ENCODE measurements at regions not wholly inside any gene's neighbourhood (a gene's known extent, or its start where the extent isn't known, plus 50 kb on each side); places are given as distances from the start of the nearest gene placed in this dataset.

- Histone ChIP-seq H4K20me1 (ENCODE audit: insufficient read depth) (no peaks in the 10 kb centered on the region), H3K4me3 (IDR thresholded peaks at IDR 0.05; ENCODE audit: insufficient read depth, low read depth, low read length) (no peak overlapping the region), H3K9ac (no peak overlapping the region), H3K79me2 (ENCODE audit: insufficient read depth, low read depth) (no peaks in the 10 kb centered on the region), H3K4me1 (ENCODE audit: low read depth, poor library complexity, severe bottlenecking) (no peaks in the 10 kb centered on the region), H3K27ac (no peak overlapping the region), H3K27me3 (ENCODE audit: insufficient read depth, low read depth) (no peaks in the 10 kb centered on the region), H3K36me3 (ENCODE audit: insufficient read depth) (no peaks in the 10 kb centered on the region), H2AFZ (ENCODE audit: low read depth) (no peak overlapping the region), H3K4me2 (no peak overlapping the region)
- TF ChIP-seq, protein P1, sequence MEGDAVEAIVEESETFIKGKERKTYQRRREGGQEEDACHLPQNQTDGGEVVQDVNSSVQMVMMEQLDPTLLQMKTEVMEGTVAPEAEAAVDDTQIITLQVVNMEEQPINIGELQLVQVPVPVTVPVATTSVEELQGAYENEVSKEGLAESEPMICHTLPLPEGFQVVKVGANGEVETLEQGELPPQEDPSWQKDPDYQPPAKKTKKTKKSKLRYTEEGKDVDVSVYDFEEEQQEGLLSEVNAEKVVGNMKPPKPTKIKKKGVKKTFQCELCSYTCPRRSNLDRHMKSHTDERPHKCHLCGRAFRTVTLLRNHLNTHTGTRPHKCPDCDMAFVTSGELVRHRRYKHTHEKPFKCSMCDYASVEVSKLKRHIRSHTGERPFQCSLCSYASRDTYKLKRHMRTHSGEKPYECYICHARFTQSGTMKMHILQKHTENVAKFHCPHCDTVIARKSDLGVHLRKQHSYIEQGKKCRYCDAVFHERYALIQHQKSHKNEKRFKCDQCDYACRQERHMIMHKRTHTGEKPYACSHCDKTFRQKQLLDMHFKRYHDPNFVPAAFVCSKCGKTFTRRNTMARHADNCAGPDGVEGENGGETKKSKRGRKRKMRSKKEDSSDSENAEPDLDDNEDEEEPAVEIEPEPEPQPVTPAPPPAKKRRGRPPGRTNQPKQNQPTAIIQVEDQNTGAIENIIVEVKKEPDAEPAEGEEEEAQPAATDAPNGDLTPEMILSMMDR (conservative IDR thresholded peaks at IDR 0.05; ENCODE audit: low read depth, low read length): no peak
These were observed 807.2 kb downstream of the SLC16A7 start for GRCh38 chr12:60402996-60403395.

GRCh38 chr12:60415351-60415750 is 819.5 kb downstream of the SLC16A7 start:
- Histone ChIP-seq H4K20me1 (ENCODE audit: insufficient read depth) (no peaks in the 10 kb centered on the region), H3K79me2 (ENCODE audit: insufficient read depth, low read depth) (no peaks in the 10 kb centered on the region), H3K27me3 (ENCODE audit: insufficient read depth, low read depth) (no peaks in the 10 kb centered on the region), H3K27ac (no peak overlapping the region), H3K4me2 (no peak overlapping the region), H3K4me1 (ENCODE audit: low read depth, poor library complexity, severe bottlenecking) (no peaks in the 10 kb centered on the region), H3K36me3 (ENCODE audit: insufficient read depth) (no peaks in the 10 kb centered on the region), H2AFZ (ENCODE audit: low read depth) (no peak overlapping the region), H3K9ac (no peak overlapping the region), H3K4me3 (IDR thresholded peaks at IDR 0.05; ENCODE audit: insufficient read depth, low read depth, low read length) (no peak overlapping the region)
- TF ChIP-seq, protein P1 (conservative IDR thresholded peaks at IDR 0.05; ENCODE audit: low read depth, low read length): no peak

GRCh38 chr12:60419986-60420385 is 824.2 kb downstream of the SLC16A7 start:
- H3K27me3 ChIP-seq (ENCODE audit: insufficient read depth, low read depth): no peaks in the 10 kb centered on the region
- H3K4me2 ChIP-seq: no peak overlapping the region
- H2AFZ ChIP-seq (ENCODE audit: low read depth): no peak overlapping the region
- H4K20me1 ChIP-seq (ENCODE audit: insufficient read depth): no peaks in the 10 kb centered on the region
- H3K4me3 ChIP-seq (IDR thresholded peaks at IDR 0.05; ENCODE audit: insufficient read depth, low read depth, low read length): no peak overlapping the region
- H3K79me2 ChIP-seq (ENCODE audit: insufficient read depth, low read depth): no peaks in the 10 kb centered on the region
- H3K4me1 ChIP-seq (ENCODE audit: low read depth, poor library complexity, severe bottlenecking): no peaks in the 10 kb centered on the region
- H3K36me3 ChIP-seq (ENCODE audit: insufficient read depth): no peaks in the 10 kb centered on the region
- TF ChIP-seq, protein P1 (conservative IDR thresholded peaks at IDR 0.05; ENCODE audit: low read depth, low read length): no peak
- no peak overlapping the region for H3K27ac ChIP-seq
- H3K9ac ChIP-seq: no peak overlapping the region

DNA sequence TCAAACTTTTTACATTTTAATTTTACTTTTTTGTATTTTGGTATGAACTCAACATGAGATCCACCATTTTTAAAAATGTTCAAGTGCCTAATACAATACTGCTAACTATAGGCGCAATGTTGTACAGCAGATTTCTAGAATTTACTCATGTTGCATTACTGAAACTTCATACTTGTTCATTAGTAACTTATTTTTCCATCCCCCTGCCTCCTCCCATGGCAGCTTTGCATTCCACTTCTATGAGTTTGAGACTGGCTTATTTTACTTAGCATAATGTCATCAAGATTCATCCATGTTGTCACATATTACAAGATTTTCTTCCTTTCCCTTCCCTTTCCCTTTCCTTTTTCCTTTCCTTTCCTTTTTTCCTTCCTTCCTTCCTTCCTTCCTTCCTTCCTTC is 825.9 kb downstream of the SLC16A7 start:
- TF ChIP-seq, protein P1 (conservative IDR thresholded peaks at IDR 0.05; ENCODE audit: low read depth, low read length): no peak
- no peaks in the 10 kb centered on the region for H3K79me2 ChIP-seq (ENCODE audit: insufficient read depth, low read depth)
- H3K36me3 ChIP-seq (ENCODE audit: insufficient read depth): no peaks in the 10 kb centered on the region

More for the DNA sequence above, 825.9 kb downstream of the SLC16A7 start:
- Histone ChIP-seq H3K4me1 (ENCODE audit: low read depth, poor library complexity, severe bottlenecking) (no peaks in the 10 kb centered on the region), H2AFZ (ENCODE audit: low read depth) (no peak overlapping the region), H3K9ac (no peak overlapping the region), H3K4me3 (IDR thresholded peaks at IDR 0.05; ENCODE audit: insufficient read depth, low read depth, low read length) (no peak overlapping the region), H3K4me2 (no peak overlapping the region), H3K27ac (no peak overlapping the region), H3K27me3 (ENCODE audit: insufficient read depth, low read depth) (no peaks in the 10 kb centered on the region), H4K20me1 (ENCODE audit: insufficient read depth) (no peaks in the 10 kb centered on the region)
